Lower leg skin (tissue), 3 donors: ENCODE measurements at regions not wholly inside any gene's neighbourhood (a gene's known extent, or its start where the extent isn't known, plus 50 kb on each side); places are given as distances from the start of the nearest gene placed in this dataset.

Experiments
- POLR2A ChIP-seq, 2 donors: fragments of 450-650 bp; IDR thresholded peaks; one replicate each; pipeline ENCODE4 v1.6.1; 2016 to 2017; ENCODE audit warnings: antibody characterized with exemption in 2 of 2, mild to moderate bottlenecking in 1 of 2, moderate library complexity in 1 of 2
- TF ChIP-seq, protein P1 (sequence below), 3 donors: fragments of 450-650 bp; IDR thresholded peaks; one replicate each; pipeline ENCODE4 v1.5.1; 2016; ENCODE audit warnings: antibody characterized with exemption in 3 of 3, mild to moderate bottlenecking in 3 of 3, moderate library complexity in 2 of 3

DNA sequence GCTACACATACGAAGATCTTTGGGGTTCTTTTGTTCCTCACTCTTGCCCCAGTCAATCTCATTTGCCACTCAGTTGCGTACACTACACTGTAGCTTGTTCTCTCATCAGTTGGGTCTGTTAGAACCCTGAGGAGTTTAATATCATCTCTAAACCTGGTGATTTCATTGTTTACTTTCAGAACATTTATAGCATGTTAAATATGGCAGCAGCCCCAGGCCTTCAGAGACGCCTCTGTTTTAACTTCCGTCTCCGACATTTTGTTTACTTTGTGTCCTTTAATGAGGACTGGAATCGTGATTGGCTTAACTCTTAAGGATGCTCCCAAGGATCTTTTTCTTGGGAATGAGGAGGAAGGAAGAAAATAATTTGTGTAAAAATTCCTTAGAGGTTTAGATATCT, 510.1 kb downstream of the NR2F1-AS1 start:
- TF ChIP-seq, protein P1, sequence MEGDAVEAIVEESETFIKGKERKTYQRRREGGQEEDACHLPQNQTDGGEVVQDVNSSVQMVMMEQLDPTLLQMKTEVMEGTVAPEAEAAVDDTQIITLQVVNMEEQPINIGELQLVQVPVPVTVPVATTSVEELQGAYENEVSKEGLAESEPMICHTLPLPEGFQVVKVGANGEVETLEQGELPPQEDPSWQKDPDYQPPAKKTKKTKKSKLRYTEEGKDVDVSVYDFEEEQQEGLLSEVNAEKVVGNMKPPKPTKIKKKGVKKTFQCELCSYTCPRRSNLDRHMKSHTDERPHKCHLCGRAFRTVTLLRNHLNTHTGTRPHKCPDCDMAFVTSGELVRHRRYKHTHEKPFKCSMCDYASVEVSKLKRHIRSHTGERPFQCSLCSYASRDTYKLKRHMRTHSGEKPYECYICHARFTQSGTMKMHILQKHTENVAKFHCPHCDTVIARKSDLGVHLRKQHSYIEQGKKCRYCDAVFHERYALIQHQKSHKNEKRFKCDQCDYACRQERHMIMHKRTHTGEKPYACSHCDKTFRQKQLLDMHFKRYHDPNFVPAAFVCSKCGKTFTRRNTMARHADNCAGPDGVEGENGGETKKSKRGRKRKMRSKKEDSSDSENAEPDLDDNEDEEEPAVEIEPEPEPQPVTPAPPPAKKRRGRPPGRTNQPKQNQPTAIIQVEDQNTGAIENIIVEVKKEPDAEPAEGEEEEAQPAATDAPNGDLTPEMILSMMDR (IDR thresholded peaks at IDR 0.05): no peak
- no peak for TF ChIP-seq POLR2A (IDR thresholded peaks at IDR 0.05)
